22Rv1 (cell line): ENCODE measurements at regions not wholly inside any gene's neighbourhood (a gene's known extent, or its start where the extent isn't known, plus 50 kb on each side); places are given as distances from the start of the nearest gene placed in this dataset.
A peak's percentile ranks its signal among the peaks of the same experiment; 100 is the strongest.

ENCODE experiments used
- H3K27ac ChIP-seq: fragments of 450-650 bp; 2 replicates; pipeline ENCODE4 v1.5.1; 2017
- ZFX ChIP-seq: fragments of 450-650 bp; IDR thresholded peaks from 2 replicates; pipeline ENCODE4 v1.6.1; 2017; ENCODE audit warnings: antibody characterized with exemption, borderline replicate concordance
- TF ChIP-seq, protein P1 (sequence below): fragments of 450-650 bp; IDR thresholded peaks from 2 replicates; pipeline ENCODE4 v1.5.1; 2017; ENCODE audit warnings: mild to moderate bottlenecking

DNA sequence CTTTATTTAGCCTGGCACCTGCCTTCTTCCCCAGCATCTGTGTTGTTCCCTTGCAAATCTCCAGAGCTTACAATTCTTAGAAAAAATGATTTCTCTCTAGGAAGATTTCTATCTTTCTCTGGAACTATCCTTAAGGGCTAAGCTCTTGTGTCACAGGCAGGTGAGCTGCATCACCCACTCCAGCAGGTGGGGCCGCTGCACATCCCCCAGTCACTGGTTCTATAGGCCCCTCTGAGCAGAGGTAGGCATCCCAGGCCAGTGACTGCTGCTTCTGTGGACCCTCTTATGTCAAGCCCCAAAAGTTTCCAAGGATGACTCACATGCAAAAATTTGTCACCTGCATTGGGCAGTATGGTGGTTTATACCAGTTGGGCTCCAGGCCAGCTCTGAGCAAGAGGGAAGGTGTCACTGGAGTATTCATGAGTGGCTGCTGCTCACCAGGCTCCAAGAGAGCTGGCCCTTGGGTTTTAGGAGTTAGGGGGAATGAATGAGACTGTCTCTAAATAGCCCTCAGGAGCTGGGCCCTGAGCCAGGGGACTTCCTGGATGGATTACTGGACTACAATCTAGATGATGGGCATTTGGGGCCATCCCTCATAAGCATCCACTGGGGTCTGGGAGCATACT is 208.1 kb upstream of the EOLA2 start:
- H3K27ac ChIP-seq = no peak overlapping the region
- TF ChIP-seq, protein P1, sequence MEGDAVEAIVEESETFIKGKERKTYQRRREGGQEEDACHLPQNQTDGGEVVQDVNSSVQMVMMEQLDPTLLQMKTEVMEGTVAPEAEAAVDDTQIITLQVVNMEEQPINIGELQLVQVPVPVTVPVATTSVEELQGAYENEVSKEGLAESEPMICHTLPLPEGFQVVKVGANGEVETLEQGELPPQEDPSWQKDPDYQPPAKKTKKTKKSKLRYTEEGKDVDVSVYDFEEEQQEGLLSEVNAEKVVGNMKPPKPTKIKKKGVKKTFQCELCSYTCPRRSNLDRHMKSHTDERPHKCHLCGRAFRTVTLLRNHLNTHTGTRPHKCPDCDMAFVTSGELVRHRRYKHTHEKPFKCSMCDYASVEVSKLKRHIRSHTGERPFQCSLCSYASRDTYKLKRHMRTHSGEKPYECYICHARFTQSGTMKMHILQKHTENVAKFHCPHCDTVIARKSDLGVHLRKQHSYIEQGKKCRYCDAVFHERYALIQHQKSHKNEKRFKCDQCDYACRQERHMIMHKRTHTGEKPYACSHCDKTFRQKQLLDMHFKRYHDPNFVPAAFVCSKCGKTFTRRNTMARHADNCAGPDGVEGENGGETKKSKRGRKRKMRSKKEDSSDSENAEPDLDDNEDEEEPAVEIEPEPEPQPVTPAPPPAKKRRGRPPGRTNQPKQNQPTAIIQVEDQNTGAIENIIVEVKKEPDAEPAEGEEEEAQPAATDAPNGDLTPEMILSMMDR = peak; percentile 31
- TF ChIP-seq ZFX = no peak

DNA sequence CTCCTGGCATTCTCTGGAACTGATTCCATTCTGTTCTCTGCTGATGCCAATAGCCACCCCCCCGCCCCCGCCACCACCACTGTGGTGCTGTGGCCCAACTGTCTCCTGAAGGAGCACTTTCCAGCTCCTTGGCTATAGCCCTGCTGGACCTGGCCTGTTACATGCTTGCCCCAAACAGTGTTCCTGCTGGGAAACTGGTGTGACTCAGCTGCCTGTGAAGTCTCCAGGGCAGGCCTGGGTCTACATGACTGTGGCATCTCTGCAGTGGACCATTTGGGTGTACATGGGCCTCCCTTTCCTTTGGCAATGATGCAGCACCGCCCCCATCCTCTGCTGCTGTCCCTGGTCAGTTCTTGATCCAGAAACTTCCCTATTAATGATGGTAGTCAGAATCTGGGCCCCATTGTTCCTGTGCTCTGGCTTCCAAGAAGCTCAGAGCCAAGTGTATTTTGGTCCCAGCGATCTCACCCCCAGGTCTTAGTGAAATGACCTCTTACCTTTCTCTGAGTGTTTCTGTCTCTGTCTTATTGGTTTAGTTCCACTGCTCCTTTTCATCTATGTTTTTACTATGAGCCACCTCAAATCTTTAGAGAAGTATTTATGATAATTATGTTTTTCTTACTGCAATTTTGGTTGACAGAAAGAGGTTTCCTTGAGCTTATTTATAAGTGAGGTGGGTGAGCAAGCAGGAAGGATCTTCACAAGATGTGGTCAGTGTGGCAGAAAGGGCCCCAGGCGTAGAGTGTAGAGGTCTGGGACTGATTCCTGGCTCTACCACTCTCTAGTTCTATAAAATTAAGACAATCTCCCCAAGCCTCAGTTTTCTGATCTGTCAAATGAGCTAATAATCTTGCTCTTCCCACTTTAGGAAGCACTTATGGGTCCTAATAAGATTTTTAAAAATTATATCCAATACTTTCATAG is 210.7 kb upstream of the EOLA2 start:
- TF ChIP-seq ZFX = no peak
- TF ChIP-seq, protein P1 = no peak
- H3K27ac ChIP-seq = no peak overlapping the region

DNA sequence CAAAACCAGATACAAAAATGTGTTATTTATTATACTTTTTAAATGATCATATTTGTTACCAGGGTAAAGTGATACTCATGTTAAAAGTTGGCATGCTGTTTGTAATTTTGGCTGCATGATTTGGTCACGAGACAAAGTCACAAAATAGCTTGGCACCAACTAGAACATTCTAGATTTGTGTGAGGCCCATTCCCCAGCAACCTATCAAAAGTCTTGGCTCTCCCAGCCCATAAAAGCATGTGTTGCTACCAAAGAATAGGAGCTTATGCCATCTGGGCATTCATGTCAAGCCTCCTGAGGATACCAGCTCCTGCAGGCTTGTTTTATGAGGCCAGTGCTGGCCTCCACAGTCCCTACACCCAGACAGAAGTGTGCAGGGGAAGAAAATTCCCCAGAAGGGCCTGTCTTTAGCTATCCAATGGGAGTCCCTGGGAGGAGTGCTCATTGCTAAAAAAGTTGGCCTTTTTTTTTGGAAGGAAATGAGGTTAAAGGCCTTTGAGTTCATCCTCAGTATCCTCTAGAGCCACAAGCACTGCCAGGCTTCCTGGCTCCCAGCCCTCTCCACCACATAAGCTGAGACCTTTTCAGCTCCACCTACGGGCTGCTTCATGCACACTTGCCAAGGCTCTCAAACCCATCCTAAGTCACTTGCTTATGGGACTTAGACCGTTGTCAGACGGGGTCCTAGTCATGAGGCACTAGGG is 211.9 kb upstream of the EOLA2 start:
- no peak for TF ChIP-seq ZFX
- TF ChIP-seq, protein P1 = no peak
- H3K27ac ChIP-seq = no peak overlapping the region

DNA sequence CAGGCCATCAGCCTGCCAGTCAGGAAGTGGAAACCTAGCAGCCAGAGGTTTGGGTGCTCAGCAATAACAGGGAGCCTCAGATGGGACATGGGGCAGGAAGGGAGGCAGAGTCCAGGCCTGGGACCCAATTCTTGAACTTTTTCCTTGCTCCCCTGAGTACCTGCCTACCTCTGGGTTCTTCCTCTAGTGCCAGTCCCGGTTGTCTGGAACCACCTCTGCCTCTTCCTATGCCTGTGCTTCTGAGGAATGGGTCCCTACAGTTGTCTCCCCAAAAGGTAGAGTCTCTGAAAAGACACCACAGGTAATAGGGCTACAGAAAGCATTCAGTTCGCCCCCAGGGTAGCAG is 212.4 kb upstream of the MAMLD1 start:
- no peak for TF ChIP-seq ZFX
- TF ChIP-seq, protein P1 = no peak
- no peak overlapping the region for H3K27ac ChIP-seq

DNA sequence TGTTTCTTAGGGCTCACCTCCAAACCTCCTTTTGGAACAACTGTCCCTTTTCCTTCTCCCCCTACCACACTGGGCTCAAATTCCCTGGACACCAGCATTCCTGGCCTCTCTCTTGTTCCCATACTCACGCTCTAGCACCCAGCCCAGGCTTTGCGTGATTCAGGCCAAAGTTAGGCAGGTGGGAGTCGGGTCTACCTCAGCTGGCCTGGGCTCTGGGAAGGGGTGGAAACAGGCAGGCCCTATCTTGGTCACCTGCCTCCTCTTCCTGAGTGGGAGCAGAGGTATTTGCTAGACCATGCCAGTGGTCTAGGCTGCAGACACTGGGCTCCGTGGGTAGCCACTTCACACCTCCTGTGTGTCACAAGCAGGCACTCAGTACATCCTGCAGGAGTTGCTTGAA is 211.1 kb upstream of the MAMLD1 start:
- TF ChIP-seq ZFX = no peak
- TF ChIP-seq, protein P1 = no peak
- H3K27ac ChIP-seq = no peak overlapping the region

DNA sequence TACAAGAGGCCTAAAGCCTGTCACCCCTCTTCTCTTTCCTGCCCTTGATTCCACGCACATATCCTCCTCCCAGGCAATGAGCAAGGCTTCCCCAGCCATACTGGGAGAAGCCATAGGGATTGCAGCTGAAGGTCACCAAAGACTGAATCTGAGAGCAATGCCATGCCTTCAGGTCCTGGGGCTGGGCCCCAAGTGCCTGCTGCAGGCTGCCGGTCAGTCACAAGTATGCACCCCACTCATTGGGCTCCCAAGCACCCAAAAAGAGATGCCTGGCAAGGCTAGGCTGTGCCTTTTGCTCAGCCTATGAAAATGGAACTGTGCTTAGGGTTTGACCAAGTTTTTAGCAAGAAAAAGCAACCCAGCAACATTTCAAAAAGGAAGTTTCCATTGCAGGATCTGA is 210.6 kb upstream of the MAMLD1 start:
- TF ChIP-seq, protein P1 = no peak
- TF ChIP-seq ZFX = no peak
- H3K27ac ChIP-seq = no peak overlapping the region
